ENCODE measurements at regions not wholly inside any gene's neighbourhood (a gene's known extent, or its start where the extent isn't known, plus 50 kb on each side); places are given as distances from the start of the nearest gene placed in this dataset.

DNA sequence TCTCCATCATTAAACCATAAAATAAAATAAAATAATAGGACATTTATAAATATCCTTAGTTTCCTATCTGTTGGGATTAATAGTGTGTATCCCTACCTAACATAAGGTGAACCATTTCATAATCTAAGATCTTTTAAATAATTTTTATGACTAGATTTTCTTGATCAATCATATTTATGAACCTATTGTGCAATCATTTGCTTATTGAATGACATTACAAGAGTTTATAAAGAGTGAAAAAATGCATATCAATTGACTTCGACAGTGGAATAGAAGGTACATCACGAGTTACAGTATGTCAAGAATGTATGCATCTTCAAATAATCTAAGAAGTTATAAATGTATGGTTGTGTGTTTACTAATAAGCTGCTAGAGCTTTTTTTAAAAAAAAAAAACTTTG lies 1554.8 kb upstream of the TMEFF2 start:
- H3K79me2 ChIP-seq (ENCODE audit: insufficient read depth, low read length) = no peaks in the 10 kb centered on the region
- no peaks in the 10 kb centered on the region for H3F3A ChIP-seq (ENCODE audit: low read depth)
- H3K27me3 ChIP-seq (ENCODE audit: insufficient read depth, low read length, poor library complexity, severe bottlenecking) = no peaks in the 10 kb centered on the region
- no peak overlapping the region for H3K9ac ChIP-seq (ENCODE audit: low read depth, low read length, poor library complexity, severe bottlenecking)
- no peaks in the 10 kb centered on the region for H4K20me1 ChIP-seq (ENCODE audit: insufficient read depth, low read length, poor library complexity, severe bottlenecking)
- TF ChIP-seq EZH2phosphoT487 (IDR thresholded peaks at IDR 0.05; ENCODE audit: borderline replicate concordance) = no peak
- TF ChIP-seq, protein P1, sequence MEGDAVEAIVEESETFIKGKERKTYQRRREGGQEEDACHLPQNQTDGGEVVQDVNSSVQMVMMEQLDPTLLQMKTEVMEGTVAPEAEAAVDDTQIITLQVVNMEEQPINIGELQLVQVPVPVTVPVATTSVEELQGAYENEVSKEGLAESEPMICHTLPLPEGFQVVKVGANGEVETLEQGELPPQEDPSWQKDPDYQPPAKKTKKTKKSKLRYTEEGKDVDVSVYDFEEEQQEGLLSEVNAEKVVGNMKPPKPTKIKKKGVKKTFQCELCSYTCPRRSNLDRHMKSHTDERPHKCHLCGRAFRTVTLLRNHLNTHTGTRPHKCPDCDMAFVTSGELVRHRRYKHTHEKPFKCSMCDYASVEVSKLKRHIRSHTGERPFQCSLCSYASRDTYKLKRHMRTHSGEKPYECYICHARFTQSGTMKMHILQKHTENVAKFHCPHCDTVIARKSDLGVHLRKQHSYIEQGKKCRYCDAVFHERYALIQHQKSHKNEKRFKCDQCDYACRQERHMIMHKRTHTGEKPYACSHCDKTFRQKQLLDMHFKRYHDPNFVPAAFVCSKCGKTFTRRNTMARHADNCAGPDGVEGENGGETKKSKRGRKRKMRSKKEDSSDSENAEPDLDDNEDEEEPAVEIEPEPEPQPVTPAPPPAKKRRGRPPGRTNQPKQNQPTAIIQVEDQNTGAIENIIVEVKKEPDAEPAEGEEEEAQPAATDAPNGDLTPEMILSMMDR (conservative IDR thresholded peaks at IDR 0.05; ENCODE audit: low read length) = no peak
- no peaks in the 10 kb centered on the region for H3K4me1 ChIP-seq (ENCODE audit: insufficient read depth, low read length, poor library complexity, severe bottlenecking)
- H3K36me3 ChIP-seq (ENCODE audit: insufficient read depth, low read length) = no peaks in the 10 kb centered on the region
- no peaks in the 10 kb centered on the region for H3K9me2 ChIP-seq (replicated peaks; ENCODE audit: low read depth, low read length)
- no peaks in the 10 kb centered on the region for H3K9me3 ChIP-seq (ENCODE audit: insufficient read depth, low read depth, low read length)
- H3K4me2 ChIP-seq (ENCODE audit: low read depth, low read length, poor library complexity, severe bottlenecking) = no peak overlapping the region
- no peak overlapping the region for H2AFZ ChIP-seq (ENCODE audit: low read length)
- no peak overlapping the region for H3K4me3 ChIP-seq (ENCODE audit: low read length, poor library complexity, severe bottlenecking)

GRCh38 chr2:193743089-193743488 lies 1548.4 kb upstream of the TMEFF2 start:
- Histone ChIP-seq H3K4me2 (ENCODE audit: low read depth, low read length, poor library complexity, severe bottlenecking) (no peak overlapping the region), H3K79me2 (ENCODE audit: insufficient read depth, low read length) (no peaks in the 10 kb centered on the region)
- TF ChIP-seq EZH2phosphoT487 (IDR thresholded peaks at IDR 0.05; ENCODE audit: borderline replicate concordance) = no peak
- TF ChIP-seq, protein P1 (conservative IDR thresholded peaks at IDR 0.05; ENCODE audit: low read length) = no peak

GRCh38 chr2:193738892-193739291 lies 1544.2 kb upstream of the TMEFF2 start:
- H3K4me3 ChIP-seq (ENCODE audit: low read length, poor library complexity, severe bottlenecking) = no peak overlapping the region
- no peaks in the 10 kb centered on the region for H3K4me1 ChIP-seq (ENCODE audit: insufficient read depth, low read length, poor library complexity, severe bottlenecking)
- H3K36me3 ChIP-seq (ENCODE audit: insufficient read depth, low read length) = no peaks in the 10 kb centered on the region
- no peak overlapping the region for H2AFZ ChIP-seq (ENCODE audit: low read length)
- no peaks in the 10 kb centered on the region for H4K20me1 ChIP-seq (ENCODE audit: insufficient read depth, low read length, poor library complexity, severe bottlenecking)
- H3K4me2 ChIP-seq (ENCODE audit: low read depth, low read length, poor library complexity, severe bottlenecking) = no peak overlapping the region
- no peaks in the 10 kb centered on the region for H3F3A ChIP-seq (ENCODE audit: low read depth)
- no peak for TF ChIP-seq EZH2phosphoT487 (IDR thresholded peaks at IDR 0.05; ENCODE audit: borderline replicate concordance)
- TF ChIP-seq, protein P1 (conservative IDR thresholded peaks at IDR 0.05; ENCODE audit: low read length) = no peak
- no peaks in the 10 kb centered on the region for H3K79me2 ChIP-seq (ENCODE audit: insufficient read depth, low read length)
- no peaks in the 10 kb centered on the region for H3K9me3 ChIP-seq (ENCODE audit: insufficient read depth, low read depth, low read length)
- no peaks in the 10 kb centered on the region for H3K27me3 ChIP-seq (ENCODE audit: insufficient read depth, low read length, poor library complexity, severe bottlenecking)
- no peaks in the 10 kb centered on the region for H3K9me2 ChIP-seq (replicated peaks; ENCODE audit: low read depth, low read length)
- no peak overlapping the region for H3K9ac ChIP-seq (ENCODE audit: low read depth, low read length, poor library complexity, severe bottlenecking)

More at GRCh38 chr2:193743089-193743488, 1548.4 kb upstream of the TMEFF2 start:
- no peak overlapping the region for H3K4me3 ChIP-seq (ENCODE audit: low read length, poor library complexity, severe bottlenecking)
- H3K4me1 ChIP-seq (ENCODE audit: insufficient read depth, low read length, poor library complexity, severe bottlenecking) = no peaks in the 10 kb centered on the region
- no peaks in the 10 kb centered on the region for H3K36me3 ChIP-seq (ENCODE audit: insufficient read depth, low read length)
- no peak overlapping the region for H3K9ac ChIP-seq (ENCODE audit: low read depth, low read length, poor library complexity, severe bottlenecking)
- no peaks in the 10 kb centered on the region for H3K9me2 ChIP-seq (replicated peaks; ENCODE audit: low read depth, low read length)
- H4K20me1 ChIP-seq (ENCODE audit: insufficient read depth, low read length, poor library complexity, severe bottlenecking) = no peaks in the 10 kb centered on the region
- no peaks in the 10 kb centered on the region for H3F3A ChIP-seq (ENCODE audit: low read depth)
- H3K9me3 ChIP-seq (ENCODE audit: insufficient read depth, low read depth, low read length) = no peaks in the 10 kb centered on the region
- no peak overlapping the region for H2AFZ ChIP-seq (ENCODE audit: low read length)
- no peaks in the 10 kb centered on the region for H3K27me3 ChIP-seq (ENCODE audit: insufficient read depth, low read length, poor library complexity, severe bottlenecking)
